ENCODE measurements at regions not wholly inside any gene's neighbourhood (a gene's known extent, or its start where the extent isn't known, plus 50 kb on each side); places are given as distances from the start of the nearest gene placed in this dataset.

DNA sequence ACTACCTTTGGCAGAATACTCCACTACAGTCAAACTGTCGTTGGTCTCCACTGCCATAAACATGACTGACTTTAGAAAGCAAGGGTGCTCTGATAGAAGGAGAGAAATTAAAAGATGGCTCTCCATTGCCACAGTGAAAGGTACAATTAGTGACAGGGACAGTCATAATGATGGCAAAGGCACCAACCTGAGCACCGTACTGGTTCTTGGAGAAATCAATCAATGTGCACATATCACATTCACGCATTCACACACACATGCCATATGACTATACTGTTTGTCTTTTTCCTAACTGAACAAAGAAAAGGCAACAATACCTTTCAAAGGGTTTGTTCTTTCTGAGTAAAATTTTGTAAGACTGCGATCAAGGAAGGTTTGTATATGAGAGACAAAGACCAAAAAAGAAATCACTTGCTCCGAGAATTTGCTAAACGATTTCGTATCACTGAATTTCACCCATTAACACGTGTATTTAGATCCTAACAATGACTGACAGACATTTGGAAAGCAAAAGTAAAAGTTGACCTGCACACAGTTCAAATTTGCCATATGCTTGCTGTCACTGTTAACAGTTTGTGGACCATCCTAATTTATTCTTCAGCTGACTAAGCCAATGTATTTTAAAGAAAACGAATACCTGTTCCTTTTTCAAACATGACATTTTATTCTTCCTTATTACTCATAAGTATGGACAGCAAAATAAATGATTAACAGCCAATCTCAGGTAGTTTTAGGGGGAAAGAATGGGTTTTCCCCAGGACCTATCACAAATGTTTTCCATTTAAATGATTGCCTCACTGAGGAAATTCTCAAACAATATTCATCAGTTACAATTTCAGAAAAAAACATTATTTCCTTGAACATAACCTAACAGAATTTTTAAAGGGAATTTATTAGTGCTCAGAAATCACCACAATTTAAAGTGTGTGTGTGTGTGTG is 644.4 kb downstream of the ZEB2 start:
- H3K9me3 ChIP-seq (ENCODE audit: control insufficient read depth in 1 of 2, low read length in 2 of 2): peaks cover 3 to 11% of the 10 kb centered on the region in 2 donors
- no peaks in the 10 kb centered on the region for H3K36me3 ChIP-seq (ENCODE audit: control insufficient read depth in 1 of 2, insufficient read depth in 2 of 2, low read length in 2 of 2)
- no peak overlapping the region for H3K27ac ChIP-seq (ENCODE audit: low read length)
- H3K27me3 ChIP-seq (ENCODE audit: low read depth, low read length): no peaks in the 10 kb centered on the region
- H3K4me1 ChIP-seq (ENCODE audit: control insufficient read depth in 1 of 2, insufficient read depth in 2 of 2, low read length in 2 of 2): no peaks in the 10 kb centered on the region
- H3K4me3 ChIP-seq (ENCODE audit: low read depth in 1 of 2, low read length in 2 of 2): no peak overlapping the region

DNA sequence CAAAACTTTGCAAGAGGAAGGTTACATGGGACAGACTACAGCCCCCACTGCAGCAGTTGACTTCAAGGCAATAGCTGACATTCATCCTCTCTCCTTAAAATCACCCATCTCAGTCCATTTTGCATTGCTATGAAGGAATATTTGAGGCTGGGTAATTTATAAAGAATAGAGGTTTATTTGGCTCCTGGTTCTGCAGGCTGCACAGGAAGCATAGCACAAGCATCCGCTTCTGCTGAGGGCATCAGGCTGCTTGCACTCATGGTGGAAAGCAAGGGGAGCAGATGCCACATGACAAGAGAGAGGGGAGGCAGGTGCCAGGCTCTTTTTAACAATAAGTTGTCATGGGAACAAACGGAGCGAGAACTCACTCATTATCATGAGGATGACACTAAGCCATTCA is 646.0 kb downstream of the ZEB2 start:
- Histone ChIP-seq H3K9me3 (ENCODE audit: control insufficient read depth in 1 of 2, low read length in 2 of 2) (peaks cover 3 to 22% of the 10 kb centered on the region in 2 donors), H3K36me3 (ENCODE audit: control insufficient read depth in 1 of 2, insufficient read depth in 2 of 2, low read length in 2 of 2) (no peaks in the 10 kb centered on the region), H3K27ac (ENCODE audit: low read length) (no peak overlapping the region), H3K4me1 (ENCODE audit: control insufficient read depth in 1 of 2, insufficient read depth in 2 of 2, low read length in 2 of 2) (no peaks in the 10 kb centered on the region), H3K4me3 (ENCODE audit: low read depth in 1 of 2, low read length in 2 of 2) (no peak overlapping the region), H3K27me3 (ENCODE audit: low read depth, low read length) (no peaks in the 10 kb centered on the region)

DNA sequence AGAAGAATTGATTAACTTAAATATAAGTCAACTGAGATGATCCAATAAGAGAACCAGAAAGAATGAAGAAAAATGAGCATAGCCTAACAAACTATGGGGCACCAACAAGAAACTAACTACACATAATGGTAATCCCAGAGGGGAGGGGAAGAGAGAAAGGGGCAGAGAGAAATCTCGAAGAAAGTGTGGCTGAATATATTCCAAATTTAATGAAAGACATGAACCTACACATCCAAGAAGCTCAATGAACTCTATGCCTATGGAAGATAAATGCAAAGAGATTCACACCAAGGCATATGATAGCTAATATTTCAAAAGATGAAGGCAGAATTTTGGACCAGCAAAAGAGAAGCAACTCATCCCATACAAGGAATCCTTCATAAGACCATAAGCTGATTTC is 649.2 kb downstream of the ZEB2 start:
- Histone ChIP-seq H3K27me3 (ENCODE audit: low read depth, low read length) (no peaks in the 10 kb centered on the region), H3K4me3 (ENCODE audit: low read depth in 1 of 2, low read length in 2 of 2) (no peak overlapping the region), H3K9me3 (ENCODE audit: control insufficient read depth in 1 of 2, low read length in 2 of 2) (peaks cover 3 to 23% of the 10 kb centered on the region in 2 donors), H3K4me1 (ENCODE audit: control insufficient read depth in 1 of 2, insufficient read depth in 2 of 2, low read length in 2 of 2) (no peaks in the 10 kb centered on the region), H3K27ac (ENCODE audit: low read length) (no peak overlapping the region), H3K36me3 (ENCODE audit: control insufficient read depth in 1 of 2, insufficient read depth in 2 of 2, low read length in 2 of 2) (no peaks in the 10 kb centered on the region)

DNA sequence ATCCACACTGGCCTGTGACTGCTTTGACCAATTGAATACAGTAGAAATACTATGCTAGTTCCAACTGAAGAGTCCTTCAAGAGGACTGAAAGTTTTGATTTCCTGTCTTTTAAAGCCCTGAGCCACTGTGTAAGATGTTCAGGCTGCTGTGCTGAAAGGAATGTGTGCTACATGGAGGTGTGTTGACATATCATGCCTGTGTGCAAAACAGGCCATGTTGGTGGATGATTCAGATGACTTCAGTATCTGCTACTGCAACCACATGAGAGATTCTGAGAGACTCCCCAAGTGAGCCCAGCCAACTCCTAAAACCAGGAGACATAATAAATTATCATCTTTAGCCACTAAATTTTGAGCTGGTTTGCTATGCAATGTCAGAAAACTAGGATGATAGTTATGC is 662.9 kb downstream of the ZEB2 start:
- Histone ChIP-seq H3K4me1 (ENCODE audit: control insufficient read depth in 1 of 2, insufficient read depth in 2 of 2, low read length in 2 of 2) (no peaks in the 10 kb centered on the region), H3K27me3 (ENCODE audit: low read depth, low read length) (no peaks in the 10 kb centered on the region), H3K9me3 (ENCODE audit: control insufficient read depth in 1 of 2, low read length in 2 of 2) (no peaks in the 10 kb centered on the region), H3K27ac (ENCODE audit: low read length) (no peak overlapping the region), H3K4me3 (ENCODE audit: low read depth in 1 of 2, low read length in 2 of 2) (no peak overlapping the region), H3K36me3 (ENCODE audit: control insufficient read depth in 1 of 2, insufficient read depth in 2 of 2, low read length in 2 of 2) (no peaks in the 10 kb centered on the region)

DNA sequence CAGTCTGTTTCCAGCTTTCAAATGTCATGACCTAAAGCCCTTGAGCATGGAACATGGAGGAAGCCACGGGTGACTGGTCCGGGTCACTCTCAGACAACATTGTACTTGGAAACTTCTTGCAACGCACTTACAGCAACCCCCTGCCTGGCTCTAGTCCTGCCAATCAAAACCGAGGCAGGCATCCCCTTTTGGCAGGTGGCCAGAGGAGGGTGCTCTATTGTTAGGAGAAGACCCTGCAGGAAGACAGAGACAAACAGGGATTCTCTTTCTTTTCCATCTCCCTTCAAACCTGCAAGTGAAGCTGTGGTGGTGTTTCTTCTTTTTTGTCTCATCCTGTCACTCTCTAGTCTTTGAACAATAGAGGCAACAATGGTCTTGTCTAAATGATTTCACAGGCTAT is 667.2 kb downstream of the ZEB2 start:
- Histone ChIP-seq H3K4me3 (ENCODE audit: low read depth in 1 of 2, low read length in 2 of 2) (no peak overlapping the region), H3K4me1 (ENCODE audit: control insufficient read depth in 1 of 2, insufficient read depth in 2 of 2, low read length in 2 of 2) (no peaks in the 10 kb centered on the region), H3K27me3 (ENCODE audit: low read depth, low read length) (no peaks in the 10 kb centered on the region), H3K27ac (ENCODE audit: low read length) (no peak overlapping the region), H3K9me3 (ENCODE audit: control insufficient read depth in 1 of 2, low read length in 2 of 2) (no peaks in the 10 kb centered on the region), H3K36me3 (ENCODE audit: control insufficient read depth in 1 of 2, insufficient read depth in 2 of 2, low read length in 2 of 2) (no peaks in the 10 kb centered on the region)

DNA sequence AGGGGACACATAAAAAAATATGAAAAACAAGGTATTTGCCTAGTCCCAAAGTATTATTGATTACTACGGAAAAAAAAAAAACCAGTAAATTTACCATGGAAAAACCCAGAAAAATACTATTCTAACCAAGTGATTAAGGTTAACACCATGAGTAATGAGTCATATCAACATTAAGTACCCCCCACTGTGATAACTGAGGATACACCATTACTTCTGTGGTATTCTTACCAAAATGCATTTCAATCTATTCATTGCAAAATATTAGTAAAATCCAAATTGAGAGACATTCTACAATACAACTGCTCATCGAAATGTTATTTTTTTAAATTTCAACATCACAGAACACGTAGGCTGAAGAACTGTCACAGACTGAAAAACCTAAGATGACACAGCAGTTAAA is 669.8 kb downstream of the ZEB2 start:
- Histone ChIP-seq H3K4me1 (ENCODE audit: control insufficient read depth in 1 of 2, insufficient read depth in 2 of 2, low read length in 2 of 2) (no peaks in the 10 kb centered on the region), H3K4me3 (ENCODE audit: low read depth in 1 of 2, low read length in 2 of 2) (no peak overlapping the region), H3K27me3 (ENCODE audit: low read depth, low read length) (no peaks in the 10 kb centered on the region), H3K9me3 (ENCODE audit: control insufficient read depth in 1 of 2, low read length in 2 of 2) (no peaks in the 10 kb centered on the region), H3K36me3 (ENCODE audit: control insufficient read depth in 1 of 2, insufficient read depth in 2 of 2, low read length in 2 of 2) (no peaks in the 10 kb centered on the region), H3K27ac (ENCODE audit: low read length) (no peak overlapping the region)

DNA sequence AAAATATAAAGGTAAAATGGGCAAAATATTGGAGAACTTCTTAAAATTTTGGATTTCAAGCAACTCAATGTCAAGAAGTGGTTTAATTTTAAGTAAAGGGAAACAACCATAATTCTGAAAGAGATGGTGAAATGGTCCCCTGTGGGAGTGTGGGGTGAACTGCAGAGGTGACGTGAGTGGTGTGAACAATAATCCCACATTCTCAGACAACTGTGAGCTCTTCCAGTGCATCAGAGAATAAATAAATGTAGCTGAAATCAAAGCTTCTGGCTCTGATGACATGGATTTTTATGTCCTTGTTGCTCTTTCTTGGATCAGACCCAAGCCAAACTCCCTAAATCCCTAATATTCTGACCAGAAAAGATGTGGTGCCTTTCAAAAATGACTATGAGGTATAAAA is 672.7 kb downstream of the ZEB2 start:
- Histone ChIP-seq H3K27me3 (ENCODE audit: low read depth, low read length) (no peaks in the 10 kb centered on the region), H3K9me3 (ENCODE audit: control insufficient read depth in 1 of 2, low read length in 2 of 2) (no peaks in the 10 kb centered on the region), H3K4me1 (ENCODE audit: control insufficient read depth in 1 of 2, insufficient read depth in 2 of 2, low read length in 2 of 2) (no peaks in the 10 kb centered on the region), H3K4me3 (ENCODE audit: low read depth in 1 of 2, low read length in 2 of 2) (no peak overlapping the region), H3K36me3 (ENCODE audit: control insufficient read depth in 1 of 2, insufficient read depth in 2 of 2, low read length in 2 of 2) (no peaks in the 10 kb centered on the region), H3K27ac (ENCODE audit: low read length) (no peak overlapping the region)

DNA sequence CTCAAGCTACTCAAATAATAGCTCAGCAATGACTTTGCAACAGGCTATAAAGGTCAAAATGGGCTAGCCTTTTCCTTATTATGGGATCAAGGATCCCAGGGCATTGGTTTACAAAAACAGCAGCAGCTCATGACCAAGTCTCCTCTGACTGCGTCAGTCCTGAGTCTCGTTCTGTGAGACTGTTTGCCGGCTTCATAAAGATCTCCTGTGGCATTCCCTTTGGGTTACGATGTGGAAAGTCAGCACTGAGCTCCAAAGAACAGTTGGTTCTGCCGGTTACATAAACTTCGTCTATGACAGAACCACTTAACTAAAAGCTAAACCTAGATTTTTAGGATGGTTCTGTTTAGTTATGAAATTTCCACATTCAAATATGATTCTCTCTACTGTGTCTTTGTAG is 674.9 kb downstream of the ZEB2 start:
- H3K4me3 ChIP-seq (ENCODE audit: low read depth in 1 of 2, low read length in 2 of 2): no peak overlapping the region

DNA sequence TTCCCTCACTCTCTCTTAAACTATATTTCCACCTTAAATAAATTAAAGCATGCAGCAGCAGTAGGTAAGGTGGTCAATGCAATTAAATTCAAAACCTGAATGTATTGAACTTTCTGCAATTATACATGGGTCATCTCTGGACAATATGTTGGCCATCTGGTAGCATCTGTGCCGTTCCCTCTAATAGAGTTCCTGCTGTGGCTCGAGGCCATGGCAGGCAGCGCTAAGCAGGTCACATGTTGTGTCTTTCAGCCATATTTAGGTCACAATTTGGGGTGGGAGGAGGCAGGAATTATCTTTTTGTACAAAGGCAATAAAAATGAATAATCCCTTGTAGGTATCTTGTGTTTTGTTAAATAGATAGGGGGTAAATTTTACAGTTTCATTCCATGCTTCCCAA is 676.2 kb downstream of the ZEB2 start:
- Histone ChIP-seq H3K4me1 (ENCODE audit: control insufficient read depth in 1 of 2, insufficient read depth in 2 of 2, low read length in 2 of 2) (no peaks in the 10 kb centered on the region), H3K27me3 (ENCODE audit: low read depth, low read length) (no peaks in the 10 kb centered on the region), H3K9me3 (ENCODE audit: control insufficient read depth in 1 of 2, low read length in 2 of 2) (no peaks in the 10 kb centered on the region), H3K36me3 (ENCODE audit: control insufficient read depth in 1 of 2, insufficient read depth in 2 of 2, low read length in 2 of 2) (no peaks in the 10 kb centered on the region), H3K4me3 (ENCODE audit: low read depth in 1 of 2, low read length in 2 of 2) (no peak overlapping the region), H3K27ac (ENCODE audit: low read length) (no peak overlapping the region)

More for the DNA sequence above, 674.9 kb downstream of the ZEB2 start:
- Histone ChIP-seq H3K9me3 (ENCODE audit: control insufficient read depth in 1 of 2, low read length in 2 of 2) (no peaks in the 10 kb centered on the region), H3K27ac (ENCODE audit: low read length) (no peak overlapping the region), H3K4me1 (ENCODE audit: control insufficient read depth in 1 of 2, insufficient read depth in 2 of 2, low read length in 2 of 2) (no peaks in the 10 kb centered on the region), H3K36me3 (ENCODE audit: control insufficient read depth in 1 of 2, insufficient read depth in 2 of 2, low read length in 2 of 2) (no peaks in the 10 kb centered on the region), H3K27me3 (ENCODE audit: low read depth, low read length) (no peaks in the 10 kb centered on the region)

DNA sequence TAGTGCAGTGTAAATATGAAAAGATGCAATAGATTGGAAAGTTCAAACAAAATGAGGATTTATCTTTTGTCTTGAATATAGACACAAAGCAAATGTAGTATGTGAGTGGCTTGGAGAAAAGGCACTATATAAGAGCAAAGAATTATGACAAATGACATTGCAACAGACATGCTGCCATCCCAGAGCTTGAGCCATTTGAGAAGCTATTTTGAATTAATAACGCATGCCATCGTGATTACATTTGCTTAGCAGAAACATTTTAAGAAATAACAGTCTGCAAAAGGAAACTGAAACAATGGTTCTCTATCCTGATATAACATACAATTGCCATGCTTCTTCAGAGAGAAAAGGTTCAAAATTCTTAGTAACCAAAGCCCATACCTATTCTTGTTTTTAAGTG is 677.1 kb downstream of the ZEB2 start:
- Histone ChIP-seq H3K4me3 (ENCODE audit: low read depth in 1 of 2, low read length in 2 of 2) (no peak overlapping the region), H3K36me3 (ENCODE audit: control insufficient read depth in 1 of 2, insufficient read depth in 2 of 2, low read length in 2 of 2) (no peaks in the 10 kb centered on the region), H3K4me1 (ENCODE audit: control insufficient read depth in 1 of 2, insufficient read depth in 2 of 2, low read length in 2 of 2) (no peaks in the 10 kb centered on the region), H3K9me3 (ENCODE audit: control insufficient read depth in 1 of 2, low read length in 2 of 2) (no peaks in the 10 kb centered on the region), H3K27ac (ENCODE audit: low read length) (no peak overlapping the region), H3K27me3 (ENCODE audit: low read depth, low read length) (no peaks in the 10 kb centered on the region)

DNA sequence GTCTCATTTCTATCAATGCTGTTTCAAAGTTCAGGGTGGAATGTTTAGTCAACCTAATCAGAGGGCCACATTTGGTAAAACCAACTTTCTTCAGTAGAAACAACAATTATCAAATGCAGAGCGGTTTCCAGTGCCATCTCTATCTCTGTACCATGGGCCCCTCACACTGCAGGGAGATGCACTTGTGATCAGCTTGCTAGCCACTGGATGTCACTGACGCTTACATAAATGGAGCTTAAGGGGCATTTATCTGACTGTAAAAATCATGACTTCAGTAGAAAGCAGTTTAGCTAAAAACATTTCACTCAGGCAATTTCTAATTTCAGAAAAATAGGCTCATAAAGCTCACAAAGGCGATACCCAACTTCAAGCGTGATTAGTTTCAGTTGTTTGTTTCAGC is 678.0 kb downstream of the ZEB2 start:
- Histone ChIP-seq H3K4me3 (ENCODE audit: low read depth in 1 of 2, low read length in 2 of 2) (no peak overlapping the region), H3K36me3 (ENCODE audit: control insufficient read depth in 1 of 2, insufficient read depth in 2 of 2, low read length in 2 of 2) (no peaks in the 10 kb centered on the region), H3K27ac (ENCODE audit: low read length) (no peak overlapping the region), H3K9me3 (ENCODE audit: control insufficient read depth in 1 of 2, low read length in 2 of 2) (no peaks in the 10 kb centered on the region), H3K27me3 (ENCODE audit: low read depth, low read length) (no peaks in the 10 kb centered on the region), H3K4me1 (ENCODE audit: control insufficient read depth in 1 of 2, insufficient read depth in 2 of 2, low read length in 2 of 2) (no peaks in the 10 kb centered on the region)

DNA sequence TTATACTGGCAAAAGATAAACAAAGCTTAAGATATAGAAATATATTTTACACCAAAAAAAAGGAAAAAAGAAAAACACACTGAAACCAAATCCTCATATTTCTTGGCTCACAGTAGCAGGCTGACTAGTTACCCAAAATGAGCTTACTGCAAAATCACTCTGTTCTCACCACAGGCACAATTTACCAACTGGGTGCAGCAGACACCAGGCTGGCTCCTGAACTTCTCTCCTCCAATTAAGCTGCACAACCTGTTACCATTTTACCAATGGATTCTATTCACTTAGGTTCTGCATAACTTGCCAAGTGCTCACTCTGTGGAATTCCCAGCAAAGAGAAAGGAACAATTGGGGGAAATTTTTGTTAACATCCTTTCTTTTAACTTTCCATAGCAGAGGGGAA is 679.3 kb downstream of the ZEB2 start:
- no peaks in the 10 kb centered on the region for H3K4me1 ChIP-seq (ENCODE audit: control insufficient read depth in 1 of 2, insufficient read depth in 2 of 2, low read length in 2 of 2)
- H3K36me3 ChIP-seq (ENCODE audit: control insufficient read depth in 1 of 2, insufficient read depth in 2 of 2, low read length in 2 of 2): no peaks in the 10 kb centered on the region
- no peaks in the 10 kb centered on the region for H3K9me3 ChIP-seq (ENCODE audit: control insufficient read depth in 1 of 2, low read length in 2 of 2)
- no peak overlapping the region for H3K27ac ChIP-seq (ENCODE audit: low read length)
- H3K4me3 ChIP-seq (ENCODE audit: low read depth in 1 of 2, low read length in 2 of 2): no peak overlapping the region
- no peaks in the 10 kb centered on the region for H3K27me3 ChIP-seq (ENCODE audit: low read depth, low read length)
